K562 (cell line): ENCODE measurements at regions not wholly inside any gene's neighbourhood (a gene's known extent, or its start where the extent isn't known, plus 50 kb on each side); places are given as distances from the start of the nearest gene placed in this dataset.
"Not testable (repeated sequence)": the region's sequence is repeated elsewhere in the genome, so short reads cannot be mapped to it uniquely, and the experiment has no call there.

Source experiments
- ATAC-seq: fragments of 200-7000 bp; cut with Tn5 transposase; 3 replicates; pipeline ENCODE4 v1.9.1; 2020; ENCODE audit warnings: moderate library complexity
- BruUV-seq: library from RNA; stranded (reverse); fragments of 400-500 nt; replicated peaks from 2 replicates; lab custom pipeline; 2021; lab: Mats Ljungman, UMichigan
- CTCF ChIA-PET: fragments of 300-600 bp; formaldehyde crosslinking; extraction: SDS; loops from one replicate; lab custom pipeline; 2021; ENCODE audit warnings: low intra/inter-chr PET ratio; lab: Yijun Ruan, JAX
- POLR2A ChIA-PET: fragments of 300-600, 350-650 bp; sonication (Branson Sonifier 250); formaldehyde crosslinking; extraction: SDS; loops from one replicate; lab custom pipeline; 2021; ENCODE audit warnings: antibody characterized with exemption, inconsistent platforms; lab: Yijun Ruan, JAX
- DNase-seq, 4 experiments: peaks; one replicate each; pipeline versions ENCODE4 v3.0.0 to v3.0.0-alpha.2; 2011 to 2018; ENCODE audit warnings: low spot score in 3 of 4, mixed read lengths in 3 of 4; ENCODE audit errors: extremely low read depth in 1 of 4
- FAIRE-seq: peaks from 2 replicates; lab custom pipeline; 2011; peaks lifted over from hg19 to GRCh38; lab: Jason Lieb, UNC
- H2AFZ ChIP-seq: 2 replicates; pipeline ENCODE4 v1.6.0; 2011; ENCODE audit warnings: low read depth, low read length, control low read depth, inconsistent platforms
- H3K27ac ChIP-seq: fragments of 200-600 bp; 3 replicates; pipeline ENCODE4 v1.8.0; 2011; ENCODE audit warnings: low read depth, mild to moderate bottlenecking, control low read depth, inconsistent platforms, low read length, moderate library complexity, mixed read lengths; ENCODE audit errors: extremely low read depth
- H3K27me3 ChIP-seq, 2 experiments: fragments of 300-600 bp in 1 of 2; 2 replicates in 1 of 2; 3 replicates in 1 of 2; pipeline versions ENCODE4 v1.6.0 to v1.8.0; 2011; ENCODE audit warnings: inconsistent platforms in 2 of 2, low read length in 2 of 2, mild to moderate bottlenecking in 1 of 2, mixed read lengths in 1 of 2, moderate library complexity in 1 of 2; ENCODE audit not compliant: control insufficient read depth in 2 of 2, insufficient read depth in 2 of 2
- H3K36me3 ChIP-seq: fragments of 300-600 bp; 3 replicates; pipeline ENCODE4 v1.8.0; 2011; ENCODE audit warnings: mild to moderate bottlenecking, low read length, inconsistent platforms; ENCODE audit not compliant: control insufficient read depth, insufficient read depth
- H3K4me1 ChIP-seq, 2 experiments: fragments of 200-600 bp in 1 of 2; replicated peaks in 1 of 2; 2 replicates in 1 of 2; 3 replicates in 1 of 2; pipeline versions ENCODE4 v1.5.1 to v1.8.0; 2011; ENCODE audit warnings: inconsistent platforms in 2 of 2, low read length in 2 of 2, mild to moderate bottlenecking in 1 of 2, mixed read lengths in 1 of 2, moderate library complexity in 1 of 2; ENCODE audit not compliant: control insufficient read depth in 2 of 2, insufficient read depth in 2 of 2
- H3K4me2 ChIP-seq: 2 replicates; pipeline ENCODE4 v1.6.1; 2011; ENCODE audit warnings: low read length, control low read depth, inconsistent platforms, mixed read lengths; ENCODE audit not compliant: insufficient read depth
- H3K4me3 ChIP-seq: fragments of 200-600 bp; sonication (generic), shearing (Covaris generic); 2 replicates; pipeline ENCODE4 v1.5.1; 2016; ENCODE audit warnings: control low read depth, inconsistent platforms
- H3K79me2 ChIP-seq: fragments of 200-600 bp; 3 replicates; pipeline ENCODE4 v1.8.0; 2011; ENCODE audit warnings: low read length, inconsistent platforms; ENCODE audit not compliant: control insufficient read depth, insufficient read depth
- H3K9ac ChIP-seq, 2 experiments: 2 replicates each; pipeline versions ENCODE4 v1.6.0 to v1.6.1; 2011; ENCODE audit warnings: low read depth in 2 of 2, low read length in 2 of 2, control low read depth in 1 of 2, inconsistent platforms in 1 of 2, mild to moderate bottlenecking in 1 of 2, mixed read lengths in 1 of 2; ENCODE audit not compliant: insufficient read depth in 1 of 2
- H3K9me1 ChIP-seq: one replicate; pipeline ENCODE4 v1.6.0; 2011; ENCODE audit warnings: inconsistent platforms, mild to moderate bottlenecking, low read length, moderate library complexity; ENCODE audit not compliant: control insufficient read depth, insufficient read depth
- H3K9me3 ChIP-seq: replicated peaks from 2 replicates; pipeline ENCODE4 v1.5.1; 2011; ENCODE audit warnings: low read depth, low read length, inconsistent platforms; ENCODE audit not compliant: control insufficient read depth, insufficient read depth
- H4K20me1 ChIP-seq: replicated peaks from 2 replicates; pipeline ENCODE4 v1.6.1; 2011; ENCODE audit warnings: low read length, inconsistent platforms, mixed read lengths; ENCODE audit not compliant: control insufficient read depth, insufficient read depth
- CREM ChIP-seq: IDR thresholded peaks from 2 replicates; pipeline ENCODE4 v1.6.1; 2014; ENCODE audit warnings: antibody characterized with exemption, low read depth
- WGBS: fragments of 100-300 bp; shearing (Covaris generic); methylation state at CpG from one replicate; pipeline ENCODE4 v1.1.6; 2016; ENCODE audit warnings: low coverage, mixed read lengths; ENCODE audit not compliant: insufficient coverage; ENCODE audit errors: missing lambda C conversion rate; 5-methylcytosine and 5-hydroxymethylcytosine counted together
- in situ Hi-C: fragments of 300-500 bp; cut with MboI; formaldehyde crosslinking; loops from 4 replicates; pipeline ENCODE4 v1.15.0; 2018; ENCODE audit warnings: inconsistent platforms, mixed read lengths
- intact Hi-C: fragments of 100-400 bp; cut with micrococcal nuclease; formaldehyde crosslinking; loops from 2 replicates; pipeline ENCODE4 v1.14.2; 2022

- FAIRE-seq, BruUV-seq, DNase-seq, H3K9ac ChIP-seq, intact Hi-C loops, H4K20me1 ChIP-seq, H3K4me1 ChIP-seq, H3K4me2 ChIP-seq, H3K27ac ChIP-seq, ATAC-seq, H2AFZ ChIP-seq, H3K79me2 ChIP-seq, H3K4me3 ChIP-seq, H3K27me3 ChIP-seq, in situ Hi-C loops, H3K9me3 ChIP-seq, H3K9me1 ChIP-seq, H3K36me3 ChIP-seq, CTCF ChIA-PET, POLR2A ChIA-PET: not testable (repeated sequence)
- 0 out of 2 replicates have a peak, but pooled peaks have one; percentile 18 for TF ChIP-seq CREM
- 0% methylated on average over 6 of the region's 8 CpGs for WGBS
These were observed 50.8 kb upstream of the PROP1 start for GRCh38 chr5:178046757-178047399.

- H3K36me3 ChIP-seq = not testable (repeated sequence)
These were observed 49.9 kb upstream of the PROP1 start for GRCh38 chr5:178045963-178046362.

More at GRCh38 chr5:178045963-178046362, 49.9 kb upstream of the PROP1 start:
- DNase-seq, H3K4me2 ChIP-seq, H3K4me1 ChIP-seq, H3K9me3 ChIP-seq, H3K4me3 ChIP-seq, H2AFZ ChIP-seq, BruUV-seq, H3K27ac ChIP-seq, H3K9ac ChIP-seq, FAIRE-seq, ATAC-seq, H3K27me3 ChIP-seq, POLR2A ChIA-PET, in situ Hi-C loops, H3K79me2 ChIP-seq, H4K20me1 ChIP-seq, H3K9me1 ChIP-seq, CTCF ChIA-PET, intact Hi-C loops: not testable (repeated sequence)
- WGBS = no CpG with 5 or more reads among the region's 7 CpGs
